GM12878 (cell line): ENCODE measurements at regions not wholly inside any gene's neighbourhood (a gene's known extent, or its start where the extent isn't known, plus 50 kb on each side); places are given as distances from the start of the nearest gene placed in this dataset.

Source experiments
- ATAC-seq: fragments of 200-7000 bp; cut with Tn5 transposase; 3 replicates; pipeline ENCODE4 v1.9.1; 2020; ENCODE audit warnings: mild to moderate bottlenecking, moderate library complexity
- BruUV-seq: library from RNA; stranded (reverse); fragments of 400-500 nt; replicated peaks from 2 replicates; lab custom pipeline; 2021; lab: Mats Ljungman, UMichigan
- CTCF ChIA-PET: fragments of 300-600 bp; sonication (Branson Sonifier 250); formaldehyde crosslinking; extraction: SDS; loops from one replicate; lab custom pipeline; 2021; ENCODE audit warnings: inconsistent platforms; lab: Yijun Ruan, JAX
- POLR2A ChIA-PET: fragments of 350-600 bp; formaldehyde crosslinking; extraction: SDS; loops from one replicate; lab custom pipeline; 2021; ENCODE audit warnings: inconsistent platforms; lab: Charles Lee
- RAD21 ChIA-PET: fragments of 300-600 bp; sonication (Branson Sonifier 250); formaldehyde crosslinking; loops from one replicate; lab custom pipeline; 2023; ENCODE audit warnings: antibody characterized with exemption; ENCODE audit not compliant: unreplicated experiment; lab: Charles Lee
- SMC1A ChIA-PET: fragments of 300-600 bp; sonication (Branson Sonifier 250); formaldehyde crosslinking; loops from one replicate; lab custom pipeline; 2023; ENCODE audit not compliant: unreplicated experiment, uncharacterized antibody; lab: Charles Lee
- DNase-seq: peaks from one replicate; pipeline ENCODE4 v3.0.0-alpha.2; 2011; ENCODE audit warnings: low read depth, low spot score
- FAIRE-seq: peaks from 3 replicates; lab custom pipeline; 2011; peaks lifted over from hg19 to GRCh38; lab: Jason Lieb, UNC
- H2AFZ ChIP-seq: 2 replicates; pipeline ENCODE4 v1.6.0; 2011; ENCODE audit warnings: low read depth, low read length, control low read depth; ENCODE audit not compliant: control insufficient read depth
- H3K27ac ChIP-seq: 2 replicates; pipeline ENCODE4 v1.5.1; 2011; ENCODE audit warnings: control low read depth; ENCODE audit not compliant: control insufficient read depth, insufficient read depth
- H3K27me3 ChIP-seq, 2 experiments: replicated peaks in 1 of 2; 2 replicates each; pipeline versions ENCODE4 v1.6.0 to v1.6.1; 2011; ENCODE audit warnings: low read length in 1 of 2; ENCODE audit not compliant: control insufficient read depth in 2 of 2, insufficient read depth in 2 of 2
- H3K36me3 ChIP-seq, 2 experiments: 2 replicates each; pipeline ENCODE4 v1.5.1; 2011; ENCODE audit warnings: low read length in 1 of 2; ENCODE audit not compliant: control insufficient read depth in 2 of 2, insufficient read depth in 2 of 2
- H3K4me1 ChIP-seq: 2 replicates; pipeline ENCODE4 v1.6.1; 2011; ENCODE audit warnings: mild to moderate bottlenecking, low read length, moderate library complexity, mixed read lengths; ENCODE audit not compliant: control insufficient read depth, insufficient read depth
- H3K4me2 ChIP-seq: 2 replicates; pipeline ENCODE4 v1.6.0; 2011; ENCODE audit warnings: control low read depth; ENCODE audit not compliant: control insufficient read depth, insufficient read depth
- H3K4me3 ChIP-seq: fragments of 200-600 bp; sonication (generic); 2 replicates; pipeline ENCODE4 v1.5.1; 2016
- H3K79me2 ChIP-seq: 2 replicates; pipeline ENCODE4 v1.6.0; 2011; ENCODE audit warnings: low read length; ENCODE audit not compliant: control insufficient read depth, insufficient read depth
- H3K9ac ChIP-seq: 2 replicates; pipeline ENCODE4 v1.8.0; 2011; ENCODE audit warnings: low read length, control low read depth, mixed read lengths; ENCODE audit not compliant: control insufficient read depth, insufficient read depth
- H3K9me3 ChIP-seq: replicated peaks from 3 replicates; pipeline ENCODE4 v1.5.1; 2011; ENCODE audit warnings: mild to moderate bottlenecking, low read length; ENCODE audit not compliant: control insufficient read depth, insufficient read depth
- H4K20me1 ChIP-seq: 2 replicates; pipeline ENCODE4 v1.6.0; 2011; ENCODE audit not compliant: control insufficient read depth, insufficient read depth
- ATF2 ChIP-seq: IDR thresholded peaks from 2 replicates; pipeline ENCODE4 v1.6.1; 2012; ENCODE audit warnings: low read length, inconsistent platforms
- BHLHE40 ChIP-seq, 2 experiments: fragments of 450-650 bp in 1 of 2; IDR thresholded peaks; 2 replicates each; pipeline ENCODE4 v1.6.1; 2011 to 2017; ENCODE audit warnings: low read depth in 2 of 2, borderline replicate concordance in 1 of 2, improper control_type of control experiment in 1 of 2, low read length in 1 of 2, mild to moderate bottlenecking in 1 of 2
- BRCA1 ChIP-seq: IDR thresholded peaks from 2 replicates; pipeline ENCODE4 v1.6.1; 2011; ENCODE audit warnings: low read depth, low read length, improper control_type of control experiment
- IKZF2 ChIP-seq, 2 experiments: fragments of 450-650 bp; IDR thresholded peaks; 2 replicates each; pipeline ENCODE4 v1.6.1; 2017; ENCODE audit warnings: mild to moderate bottlenecking in 2 of 2, moderate library complexity in 2 of 2
- KDM1A ChIP-seq: fragments of 200-600 bp; sonication (generic); IDR thresholded peaks from 2 replicates; pipeline ENCODE4 v1.6.1; 2016; ENCODE audit warnings: borderline replicate concordance
- NBN ChIP-seq: fragments of 450-650 bp; IDR thresholded peaks from 2 replicates; pipeline ENCODE4 v1.6.1; 2016
- NFYA ChIP-seq: IDR thresholded peaks from 2 replicates; pipeline ENCODE4 v1.6.1; 2011; ENCODE audit warnings: low read depth, mild to moderate bottlenecking, low read length, improper control_type of control experiment, borderline replicate concordance
- NFYB ChIP-seq: IDR thresholded peaks from 2 replicates; pipeline ENCODE4 v1.6.1; 2011; ENCODE audit warnings: low read depth, mild to moderate bottlenecking, low read length, improper control_type of control experiment, moderate library complexity; ENCODE audit not compliant: insufficient read depth
- SP1 ChIP-seq: IDR thresholded peaks from one replicate; pipeline ENCODE4 v1.6.1; 2011; ENCODE audit warnings: low read depth, low read length
- TCF3 ChIP-seq: IDR thresholded peaks from 2 replicates; pipeline ENCODE4 v1.6.1; 2012; ENCODE audit warnings: low read depth, mild to moderate bottlenecking, low read length, borderline replicate concordance; ENCODE audit not compliant: insufficient read depth
- ZNF24 ChIP-seq: fragments of 450-650 bp; IDR thresholded peaks from 2 replicates; pipeline ENCODE4 v1.6.1; 2017; ENCODE audit warnings: antibody characterized with exemption, mild to moderate bottlenecking
- ZNF687 ChIP-seq: fragments of 450-650 bp; IDR thresholded peaks from 2 replicates; pipeline ENCODE4 v1.6.1; 2017; ENCODE audit warnings: mild to moderate bottlenecking, moderate library complexity
- WGBS: methylation state at CpG from one replicate; pipeline ENCODE4 v1.1.6; 2016; ENCODE audit warnings: low lambda C conversion rate; ENCODE audit not compliant: insufficient replicate concordance, insufficient coverage; ENCODE audit errors: missing lambda C conversion rate; 5-methylcytosine and 5-hydroxymethylcytosine counted together
- in situ Hi-C: fragments of 300-500 bp; cut with MboI; formaldehyde crosslinking; loops from 9 replicates; pipeline ENCODE4 v1.14.3; 2018; ENCODE audit warnings: mixed read lengths
- intact Hi-C: fragments of 100-400 bp; cut with micrococcal nuclease; formaldehyde crosslinking; loops from one replicate; pipeline ENCODE4 v1.14.2; 2022; ENCODE audit not compliant: unreplicated experiment
- TF ChIP-seq, protein P1 (sequence below): IDR thresholded peaks from 2 replicates; pipeline ENCODE4 v1.6.1; 2011; ENCODE audit warnings: borderline replicate concordance, low read depth, mild to moderate bottlenecking, moderate library complexity, mixed read lengths, low read length; ENCODE audit not compliant: insufficient read depth; ENCODE audit errors: extremely low read length
- TF ChIP-seq, protein P2 (sequence below): IDR thresholded peaks from 2 replicates; pipeline ENCODE4 v1.6.1; 2012; ENCODE audit warnings: low read depth, low read length, improper control_type of control experiment
- TF ChIP-seq, protein P3 (sequence below): IDR thresholded peaks from 2 replicates; pipeline ENCODE4 v1.6.1; 2012; ENCODE audit warnings: low read depth, low read length, improper control_type of control experiment
- TF ChIP-seq, protein P4 (sequence below): fragments of 150-350 bp; IDR thresholded peaks from 2 replicates; pipeline ENCODE4 v1.6.1; 2014; ENCODE audit warnings: mild to moderate bottlenecking, low read depth, low read length

DNA sequence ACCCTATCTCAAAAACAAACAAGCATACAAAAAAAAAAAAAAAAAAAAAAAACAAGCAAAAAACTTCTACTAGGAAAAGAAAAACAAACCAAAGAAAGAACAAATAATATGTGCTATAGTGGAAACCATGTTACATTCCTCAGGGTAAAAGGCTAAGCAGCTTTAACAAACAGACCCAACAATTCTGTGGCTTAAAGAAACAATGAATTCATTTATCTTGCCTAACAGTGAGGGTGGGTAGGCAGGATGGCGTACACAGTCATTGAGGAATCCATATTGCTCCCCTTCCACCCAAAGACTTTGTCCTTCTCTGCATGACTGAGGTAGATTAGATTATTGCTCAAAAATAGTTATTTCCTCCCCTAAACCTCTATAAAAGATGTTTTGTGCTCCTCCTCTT is 63.1 kb upstream of the ITGA6 start:
- no peaks in the 10 kb centered on the region for H3K79me2 ChIP-seq
- no peak overlapping the region for H3K9ac ChIP-seq
- H3K4me2 ChIP-seq: no peak overlapping the region
- no peak for ATAC-seq
- RAD21 ChIA-PET: interaction anchor here (0.7 kb wide), 1 partner anchor 40 kb away, joined by 3 read pairs; no protein-coding TSS in a partner anchor
- WGBS: 0% methylated on average over 1 of the region's 1 CpG
- no TSS peak for BruUV-seq
- SMC1A ChIA-PET: interaction anchor here (0.7 to 1.1 kb wide), 2 partner anchors 65 to 82 kb away, joined by 3 read pairs; no protein-coding TSS in a partner anchor
- H3K36me3 ChIP-seq: no peaks in the 10 kb centered on the region
- FAIRE-seq: no peak
- CTCF ChIA-PET: no interaction called here
- no peaks in the 10 kb centered on the region for H3K4me1 ChIP-seq
- H3K27me3 ChIP-seq: no peaks in the 10 kb centered on the region
- POLR2A ChIA-PET: no interaction called here
- in situ Hi-C loops: no loop called here
- no peaks in the 10 kb centered on the region for H4K20me1 ChIP-seq
- intact Hi-C loops: no loop called here
- H3K9me3 ChIP-seq: no peaks in the 10 kb centered on the region; the same call in 2 of the 3 replicates
- no peak overlapping the region for H3K4me3 ChIP-seq
- DNase-seq: no peak
- no peak overlapping the region for H3K27ac ChIP-seq
- H2AFZ ChIP-seq: no peak overlapping the region
- TF ChIP-seq BHLHE40 (IDR thresholded peaks at IDR 0.05; ENCODE audit: borderline replicate concordance in 1 of 2, low read depth in 2 of 2, low read length in 1 of 2): no peak
- no peak for TF ChIP-seq NBN
- TF ChIP-seq, protein P1, sequence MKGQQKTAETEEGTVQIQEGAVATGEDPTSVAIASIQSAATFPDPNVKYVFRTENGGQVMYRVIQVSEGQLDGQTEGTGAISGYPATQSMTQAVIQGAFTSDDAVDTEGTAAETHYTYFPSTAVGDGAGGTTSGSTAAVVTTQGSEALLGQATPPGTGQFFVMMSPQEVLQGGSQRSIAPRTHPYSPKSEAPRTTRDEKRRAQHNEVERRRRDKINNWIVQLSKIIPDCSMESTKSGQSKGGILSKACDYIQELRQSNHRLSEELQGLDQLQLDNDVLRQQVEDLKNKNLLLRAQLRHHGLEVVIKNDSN: no peak
- no peak for TF ChIP-seq NFYA
- no peak for TF ChIP-seq TCF3
- TF ChIP-seq, protein P2, sequence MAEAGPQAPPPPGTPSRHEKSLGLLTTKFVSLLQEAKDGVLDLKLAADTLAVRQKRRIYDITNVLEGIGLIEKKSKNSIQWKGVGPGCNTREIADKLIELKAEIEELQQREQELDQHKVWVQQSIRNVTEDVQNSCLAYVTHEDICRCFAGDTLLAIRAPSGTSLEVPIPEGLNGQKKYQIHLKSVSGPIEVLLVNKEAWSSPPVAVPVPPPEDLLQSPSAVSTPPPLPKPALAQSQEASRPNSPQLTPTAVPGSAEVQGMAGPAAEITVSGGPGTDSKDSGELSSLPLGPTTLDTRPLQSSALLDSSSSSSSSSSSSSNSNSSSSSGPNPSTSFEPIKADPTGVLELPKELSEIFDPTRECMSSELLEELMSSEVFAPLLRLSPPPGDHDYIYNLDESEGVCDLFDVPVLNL: no peak
- no peak for TF ChIP-seq ZNF24
- TF ChIP-seq, protein P3, sequence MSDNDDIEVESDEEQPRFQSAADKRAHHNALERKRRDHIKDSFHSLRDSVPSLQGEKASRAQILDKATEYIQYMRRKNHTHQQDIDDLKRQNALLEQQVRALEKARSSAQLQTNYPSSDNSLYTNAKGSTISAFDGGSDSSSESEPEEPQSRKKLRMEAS: no peak
- TF ChIP-seq SP1: no peak
- no peak for TF ChIP-seq KDM1A
- no peak for TF ChIP-seq ATF2
- TF ChIP-seq IKZF2 (IDR thresholded peaks at IDR 0.05): no peak
- TF ChIP-seq BRCA1: no peak
- TF ChIP-seq NFYB: no peak
- TF ChIP-seq, protein P4, sequence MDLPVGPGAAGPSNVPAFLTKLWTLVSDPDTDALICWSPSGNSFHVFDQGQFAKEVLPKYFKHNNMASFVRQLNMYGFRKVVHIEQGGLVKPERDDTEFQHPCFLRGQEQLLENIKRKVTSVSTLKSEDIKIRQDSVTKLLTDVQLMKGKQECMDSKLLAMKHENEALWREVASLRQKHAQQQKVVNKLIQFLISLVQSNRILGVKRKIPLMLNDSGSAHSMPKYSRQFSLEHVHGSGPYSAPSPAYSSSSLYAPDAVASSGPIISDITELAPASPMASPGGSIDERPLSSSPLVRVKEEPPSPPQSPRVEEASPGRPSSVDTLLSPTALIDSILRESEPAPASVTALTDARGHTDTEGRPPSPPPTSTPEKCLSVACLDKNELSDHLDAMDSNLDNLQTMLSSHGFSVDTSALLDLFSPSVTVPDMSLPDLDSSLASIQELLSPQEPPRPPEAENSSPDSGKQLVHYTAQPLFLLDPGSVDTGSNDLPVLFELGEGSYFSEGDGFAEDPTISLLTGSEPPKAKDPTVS: no peak
- TF ChIP-seq ZNF687: no peak
